ENCODE measurements at regions not wholly inside any gene's neighbourhood (a gene's known extent, or its start where the extent isn't known, plus 50 kb on each side); places are given as distances from the start of the nearest gene placed in this dataset.
"Not testable (repeated sequence)": the region's sequence is repeated elsewhere in the genome, so short reads cannot be mapped to it uniquely, and the experiment has no call there.

- DNase-seq; ATAC-seq; intact Hi-C loops (cut with DNase I): not testable (repeated sequence)
Observed at GRCh38 chr2:97321936-97322713, 209.2 kb downstream of the ANKRD36 start.

- DNase-seq; intact Hi-C loops (cut with DNase I); ATAC-seq: not testable (repeated sequence)
Observed at GRCh38 chr2:97315358-97315757, 202.4 kb downstream of the ANKRD36 start.

- DNase-seq; intact Hi-C loops (cut with DNase I): not testable (repeated sequence)
- peak; percentile 27 to 38 for ATAC-seq
Observed at GRCh38 chr2:97312426-97312825, 199.5 kb downstream of the ANKRD36 start.

GRCh38 chr2:97305426-97305825, 192.5 kb downstream of the ANKRD36 start:
- ATAC-seq; intact Hi-C loops (cut with DNase I); DNase-seq: not testable (repeated sequence)

- intact Hi-C loops (cut with DNase I); DNase-seq: not testable (repeated sequence)
- peak; percentile 66 to 78 for ATAC-seq
Observed at GRCh38 chr2:97302881-97303280, 189.9 kb downstream of the ANKRD36 start.

- intact Hi-C loops (cut with DNase I); ATAC-seq; DNase-seq: not testable (repeated sequence)
Observed at GRCh38 chr2:97301771-97302170, 188.8 kb downstream of the ANKRD36 start.

Measured in left cardiac atrium (tissue), 4 donors.